Muscle of leg (tissue), 3 donors: ENCODE measurements at regions not wholly inside any gene's neighbourhood (a gene's known extent, or its start where the extent isn't known, plus 50 kb on each side); places are given as distances from the start of the nearest gene placed in this dataset.

Source experiments
- DNase-seq: peaks from one replicate; pipeline ENCODE4 v3.0.0; 2013
- H3K27ac ChIP-seq: one replicate; pipeline ENCODE4 v1.5.1; 2013; ENCODE audit warnings: mild to moderate bottlenecking, low read length, control low read depth
- H3K27me3 ChIP-seq: one replicate; pipeline ENCODE4 v1.6.1; 2013; ENCODE audit warnings: low read length; ENCODE audit not compliant: control insufficient read depth, insufficient read depth
- H3K36me3 ChIP-seq: one replicate; pipeline ENCODE4 v1.6.1; 2013; ENCODE audit warnings: low read length; ENCODE audit not compliant: control insufficient read depth, insufficient read depth
- H3K4me1 ChIP-seq: one replicate; pipeline ENCODE4 v1.6.1; 2013; ENCODE audit warnings: low read length; ENCODE audit not compliant: control insufficient read depth, insufficient read depth
- H3K4me3 ChIP-seq: one replicate; pipeline ENCODE4 v1.5.1; 2013; ENCODE audit warnings: low read length, control low read depth
- H3K9me3 ChIP-seq: replicated peaks from 2 replicates; pipeline ENCODE4 v1.6.1; 2013; ENCODE audit warnings: low read depth, low read length; ENCODE audit not compliant: control insufficient read depth
- WGBS: methylation state at CpG from one replicate; pipeline ENCODE4 v1.1.5; 2013; ENCODE audit warnings: missing lambda C conversion rate; ENCODE audit not compliant: insufficient coverage; 5-methylcytosine and 5-hydroxymethylcytosine counted together

- Histone ChIP-seq H3K27ac (peak overlapping the region; percentile 65), H3K4me1 (peaks cover 41% of the 10 kb centered on the region), H3K27me3 (peaks cover 5% of the 10 kb centered on the region), H3K9me3 (no peaks in the 10 kb centered on the region), H3K36me3 (no peaks in the 10 kb centered on the region), H3K4me3 (no peak overlapping the region)
- DNase-seq, result peak; percentile 84
- WGBS, result 30% methylated on average over 4 of the region's 4 CpGs
These were observed 154.4 kb upstream of the HES1 start for GRCh38 chr3:193981504-193981903.

GRCh38 chr3:193982258-193982659 lies 153.7 kb upstream of the HES1 start:
- Histone ChIP-seq H3K4me1 (peaks cover 42% of the 10 kb centered on the region), H3K4me3 (no peak overlapping the region), H3K36me3 (no peaks in the 10 kb centered on the region), H3K27ac (peak overlapping the region; percentile 77), H3K27me3 (peaks cover 5% of the 10 kb centered on the region), H3K9me3 (no peaks in the 10 kb centered on the region)
- DNase-seq, result peak; percentile 96
- WGBS, result 57% methylated on average over 5 of the region's 11 CpGs

GRCh38 chr3:193983846-193984818 lies 151.8 kb upstream of the HES1 start:
- no peak overlapping the region for H3K27ac ChIP-seq

GRCh38 chr3:193984876-193985275 lies 151.1 kb upstream of the HES1 start:
- H3K4me1 ChIP-seq, result peaks cover 38% of the 10 kb centered on the region
- no peak overlapping the region for H3K4me3 ChIP-seq
- H3K36me3 ChIP-seq, result no peaks in the 10 kb centered on the region
- WGBS, result no CpG with 5 or more reads among the region's 6 CpGs
- H3K9me3 ChIP-seq, result no peaks in the 10 kb centered on the region
- H3K27me3 ChIP-seq, result peaks cover 3% of the 10 kb centered on the region
- no peak for DNase-seq
- no peak overlapping the region for H3K27ac ChIP-seq

More at GRCh38 chr3:193983846-193984818, 151.8 kb upstream of the HES1 start:
- 56% methylated on average over 1 of the region's 7 CpGs for WGBS
- Histone ChIP-seq H3K36me3 (no peaks in the 10 kb centered on the region), H3K9me3 (no peaks in the 10 kb centered on the region), H3K4me1 (peaks cover 40% of the 10 kb centered on the region), H3K4me3 (no peak overlapping the region), H3K27me3 (peaks cover 3% of the 10 kb centered on the region)
- DNase-seq, result peak; percentile 66

GRCh38 chr3:193987186-193987585 lies 148.8 kb upstream of the HES1 start:
- peak; percentile 88 for DNase-seq
- no peaks in the 10 kb centered on the region for H3K9me3 ChIP-seq
- WGBS, result 0% methylated on average over 2 of the region's 5 CpGs
- H3K27me3 ChIP-seq, result peaks cover 3% of the 10 kb centered on the region
- no peak overlapping the region for H3K27ac ChIP-seq
- no peak overlapping the region for H3K4me3 ChIP-seq
- H3K4me1 ChIP-seq, result peaks cover 20% of the 10 kb centered on the region
- H3K36me3 ChIP-seq, result no peaks in the 10 kb centered on the region

DNA sequence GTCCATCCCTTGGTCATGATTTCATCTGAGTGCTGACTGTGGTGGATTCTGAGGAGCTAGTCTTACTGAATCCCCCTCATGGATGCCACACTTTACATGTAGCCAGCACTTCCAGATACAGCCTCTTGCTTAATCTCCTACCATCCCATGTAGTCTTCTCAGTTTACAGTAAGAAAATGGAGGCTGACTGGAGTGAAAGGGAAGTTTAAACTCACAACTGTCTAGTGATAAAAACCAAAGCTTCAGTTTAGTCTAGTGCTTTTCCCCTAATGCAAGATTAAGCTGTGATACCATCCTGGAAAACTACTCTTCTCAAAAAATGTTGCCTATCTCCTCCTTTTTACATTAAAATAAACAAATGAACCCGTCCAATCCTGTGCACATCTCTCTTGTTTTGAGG lies 146.8 kb upstream of the HES1 start:
- DNase-seq, result no peak
- H3K9me3 ChIP-seq, result no peaks in the 10 kb centered on the region
- no CpG with 5 or more reads among the region's 1 CpG for WGBS
- peaks cover 9% of the 10 kb centered on the region for H3K4me1 ChIP-seq
- H3K27ac ChIP-seq, result no peak overlapping the region
- peaks cover 11% of the 10 kb centered on the region for H3K27me3 ChIP-seq
- no peaks in the 10 kb centered on the region for H3K36me3 ChIP-seq
- H3K4me3 ChIP-seq, result no peak overlapping the region

GRCh38 chr3:193991666-193992424 lies 144.1 kb upstream of the HES1 start:
- H3K27ac ChIP-seq, result no peak overlapping the region

DNA sequence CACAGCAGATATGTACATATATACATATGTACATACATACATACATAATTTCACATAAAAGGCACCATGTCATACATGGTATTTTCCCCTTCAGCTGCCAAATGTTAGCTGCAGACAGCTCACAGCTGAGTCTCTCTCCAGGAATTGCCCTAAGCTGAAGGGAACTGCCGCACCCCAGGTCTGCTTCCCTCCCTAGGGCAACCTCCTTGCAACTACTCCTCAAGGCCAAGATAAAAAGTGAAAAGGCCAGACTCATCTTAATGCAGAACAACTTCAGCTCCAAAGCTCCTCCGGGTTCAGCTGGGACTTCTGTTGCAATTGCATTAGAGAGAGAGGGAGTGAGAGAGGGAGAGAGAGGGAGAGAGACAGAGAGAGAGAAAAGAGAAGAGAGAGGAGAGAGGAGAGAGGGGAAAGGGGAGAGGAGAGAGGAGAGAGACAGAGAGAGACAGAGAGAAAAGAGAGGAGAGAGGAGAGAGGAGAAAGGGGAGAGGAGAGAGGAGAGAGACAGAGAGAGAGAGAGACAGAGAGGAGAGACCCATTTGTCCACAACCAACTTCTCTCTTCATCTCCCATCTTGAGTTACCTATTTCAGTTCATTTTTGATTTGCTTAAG lies 143.4 kb upstream of the HES1 start:
- no peak overlapping the region for H3K4me3 ChIP-seq
- H3K36me3 ChIP-seq, result no peaks in the 10 kb centered on the region
- no peak for DNase-seq
- H3K27me3 ChIP-seq, result peaks cover 16% of the 10 kb centered on the region
- peaks cover 11% of the 10 kb centered on the region for H3K4me1 ChIP-seq
- H3K27ac ChIP-seq, result no peak overlapping the region
- WGBS, result no CpG with 5 or more reads among the region's 2 CpGs
- H3K9me3 ChIP-seq, result no peaks in the 10 kb centered on the region

More at GRCh38 chr3:193991666-193992424, 144.1 kb upstream of the HES1 start:
- Histone ChIP-seq H3K4me1 (peaks cover 8% of the 10 kb centered on the region), H3K27me3 (peaks cover 16% of the 10 kb centered on the region), H3K36me3 (no peaks in the 10 kb centered on the region), H3K9me3 (no peaks in the 10 kb centered on the region), H3K4me3 (no peak overlapping the region)
- DNase-seq, result no peak
- WGBS, result 57% methylated on average over 8 of the region's 14 CpGs

GRCh38 chr3:193996221-193996620 lies 139.7 kb upstream of the HES1 start:
- Histone ChIP-seq H3K9me3 (no peaks in the 10 kb centered on the region), H3K27ac (no peak overlapping the region), H3K36me3 (no peaks in the 10 kb centered on the region), H3K4me1 (peaks cover 19% of the 10 kb centered on the region), H3K4me3 (no peak overlapping the region), H3K27me3 (peaks cover 19% of the 10 kb centered on the region)
- 68% methylated on average over 7 of the region's 7 CpGs for WGBS
- no peak for DNase-seq

GRCh38 chr3:193996641-193997089 lies 139.3 kb upstream of the HES1 start:
- WGBS, result 100% methylated on average over 1 of the region's 6 CpGs
- Histone ChIP-seq H3K27ac (no peak overlapping the region), H3K4me3 (no peak overlapping the region), H3K27me3 (peaks cover 19% of the 10 kb centered on the region), H3K36me3 (no peaks in the 10 kb centered on the region), H3K4me1 (peaks cover 19% of the 10 kb centered on the region), H3K9me3 (no peaks in the 10 kb centered on the region)
- no peak for DNase-seq
